ENCODE measurements at regions not wholly inside any gene's neighbourhood (a gene's known extent, or its start where the extent isn't known, plus 50 kb on each side); places are given as distances from the start of the nearest gene placed in this dataset.

DNA sequence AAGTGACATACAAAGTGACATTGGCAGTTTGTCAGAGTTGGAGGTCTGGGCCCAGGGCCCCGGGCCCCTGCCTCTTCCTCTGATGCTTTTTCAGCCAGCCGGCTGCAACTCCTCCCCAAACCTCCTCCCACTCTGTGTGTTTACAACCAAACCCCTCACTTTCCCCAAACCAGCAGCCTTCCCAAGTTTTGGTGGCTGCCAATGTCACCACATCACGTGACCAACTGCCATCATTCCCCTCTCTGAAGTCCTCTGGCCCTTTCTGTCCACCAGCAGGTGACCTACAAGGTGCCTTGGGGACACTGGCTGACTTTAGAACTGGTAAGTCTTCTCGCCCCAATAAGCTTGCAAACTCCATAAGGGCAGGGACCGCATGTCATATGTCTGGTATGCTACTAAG, 357.7 kb downstream of the BCOR start:
- Histone ChIP-seq H3K27me3 (ENCODE audit: insufficient read depth, low read length) (no peaks in the 10 kb centered on the region), H3K27ac (ENCODE audit: low read depth, low read length, poor library complexity, severe bottlenecking) (no peak overlapping the region), H3K9ac (ENCODE audit: low read length) (no peak overlapping the region), H3F3A (ENCODE audit: insufficient read depth, low read length) (no peaks in the 10 kb centered on the region), H3K9me2 (ENCODE audit: low read depth, low read length) (no peaks in the 10 kb centered on the region), H2AFZ (ENCODE audit: low read length) (no peak overlapping the region), H3K4me3 (ENCODE audit: low read depth, low read length, poor library complexity, severe bottlenecking) (no peak overlapping the region), H3K9me3 (ENCODE audit: low read length) (no peaks in the 10 kb centered on the region), H4K20me1 (ENCODE audit: insufficient read depth, low read length) (no peaks in the 10 kb centered on the region), H3K36me3 (ENCODE audit: insufficient read depth, low read length) (no peaks in the 10 kb centered on the region), H3K4me2 (ENCODE audit: low read length) (no peak overlapping the region), H3K4me1 (ENCODE audit: insufficient read depth, low read length, severe bottlenecking) (peaks cover 20% of the 10 kb centered on the region), H3K79me2 (ENCODE audit: insufficient read depth, low read length) (no peaks in the 10 kb centered on the region)
- TF ChIP-seq, protein P1, sequence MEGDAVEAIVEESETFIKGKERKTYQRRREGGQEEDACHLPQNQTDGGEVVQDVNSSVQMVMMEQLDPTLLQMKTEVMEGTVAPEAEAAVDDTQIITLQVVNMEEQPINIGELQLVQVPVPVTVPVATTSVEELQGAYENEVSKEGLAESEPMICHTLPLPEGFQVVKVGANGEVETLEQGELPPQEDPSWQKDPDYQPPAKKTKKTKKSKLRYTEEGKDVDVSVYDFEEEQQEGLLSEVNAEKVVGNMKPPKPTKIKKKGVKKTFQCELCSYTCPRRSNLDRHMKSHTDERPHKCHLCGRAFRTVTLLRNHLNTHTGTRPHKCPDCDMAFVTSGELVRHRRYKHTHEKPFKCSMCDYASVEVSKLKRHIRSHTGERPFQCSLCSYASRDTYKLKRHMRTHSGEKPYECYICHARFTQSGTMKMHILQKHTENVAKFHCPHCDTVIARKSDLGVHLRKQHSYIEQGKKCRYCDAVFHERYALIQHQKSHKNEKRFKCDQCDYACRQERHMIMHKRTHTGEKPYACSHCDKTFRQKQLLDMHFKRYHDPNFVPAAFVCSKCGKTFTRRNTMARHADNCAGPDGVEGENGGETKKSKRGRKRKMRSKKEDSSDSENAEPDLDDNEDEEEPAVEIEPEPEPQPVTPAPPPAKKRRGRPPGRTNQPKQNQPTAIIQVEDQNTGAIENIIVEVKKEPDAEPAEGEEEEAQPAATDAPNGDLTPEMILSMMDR (IDR thresholded peaks at IDR 0.05; ENCODE audit: low read length) = no peak
- TF ChIP-seq EZH2 (IDR thresholded peaks at IDR 0.05; ENCODE audit: borderline replicate concordance, low read length) = no peak

DNA sequence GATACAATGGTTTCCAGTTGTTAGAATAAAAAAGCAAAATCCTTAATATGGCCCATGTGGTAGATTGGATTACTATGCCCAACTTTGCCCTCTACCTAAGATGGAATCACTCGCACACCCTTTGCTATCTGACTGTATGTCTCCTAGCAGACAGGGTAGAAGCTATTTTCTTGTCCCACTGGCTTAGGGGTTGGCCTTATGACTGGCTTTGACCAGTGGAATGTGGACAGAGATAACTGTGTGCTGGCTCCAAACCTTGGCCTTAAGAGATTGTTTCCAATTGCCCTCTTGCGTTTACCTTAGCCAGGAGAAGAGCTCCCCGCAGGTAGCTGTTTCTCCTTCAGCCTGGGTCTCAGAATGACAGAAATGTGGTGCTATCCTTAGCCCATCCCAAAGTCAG, 355.9 kb downstream of the BCOR start:
- Histone ChIP-seq H4K20me1 (ENCODE audit: insufficient read depth, low read length) (no peaks in the 10 kb centered on the region), H3K9ac (ENCODE audit: low read length) (no peak overlapping the region), H3K4me2 (ENCODE audit: low read length) (no peak overlapping the region), H3K9me3 (ENCODE audit: low read length) (no peaks in the 10 kb centered on the region), H2AFZ (ENCODE audit: low read length) (no peak overlapping the region), H3K4me1 (ENCODE audit: insufficient read depth, low read length, severe bottlenecking) (peaks cover 8% of the 10 kb centered on the region), H3K27me3 (ENCODE audit: insufficient read depth, low read length) (no peaks in the 10 kb centered on the region), H3K79me2 (ENCODE audit: insufficient read depth, low read length) (no peaks in the 10 kb centered on the region), H3K9me2 (ENCODE audit: low read depth, low read length) (no peaks in the 10 kb centered on the region), H3K27ac (ENCODE audit: low read depth, low read length, poor library complexity, severe bottlenecking) (no peak overlapping the region), H3K36me3 (ENCODE audit: insufficient read depth, low read length) (no peaks in the 10 kb centered on the region), H3K4me3 (ENCODE audit: low read depth, low read length, poor library complexity, severe bottlenecking) (no peak overlapping the region), H3F3A (ENCODE audit: insufficient read depth, low read length) (no peaks in the 10 kb centered on the region)
- TF ChIP-seq, protein P1 (IDR thresholded peaks at IDR 0.05; ENCODE audit: low read length) = no peak
- no peak for TF ChIP-seq EZH2 (IDR thresholded peaks at IDR 0.05; ENCODE audit: borderline replicate concordance, low read length)

DNA sequence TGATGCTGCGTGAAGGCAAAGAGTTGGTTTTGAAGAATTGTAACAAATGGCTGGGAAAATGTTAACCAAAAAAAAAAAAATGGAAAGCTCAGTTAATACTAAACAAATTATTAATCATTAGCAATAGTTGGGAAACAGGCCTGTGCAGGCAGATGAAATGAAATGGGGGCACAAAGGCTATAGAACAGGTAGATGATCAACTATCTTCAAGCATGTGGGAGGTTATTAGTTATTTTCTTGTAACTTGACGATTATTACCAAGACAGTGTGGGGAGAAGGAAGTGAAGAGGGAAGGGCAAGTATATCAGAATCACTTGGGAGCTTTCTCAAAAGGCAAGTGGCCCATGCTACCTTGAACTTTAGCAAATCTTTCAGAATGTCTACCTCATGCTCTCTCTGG, 351.9 kb downstream of the BCOR start:
- TF ChIP-seq, protein P1 (IDR thresholded peaks at IDR 0.05; ENCODE audit: low read length) = no peak
- no peak for TF ChIP-seq EZH2 (IDR thresholded peaks at IDR 0.05; ENCODE audit: borderline replicate concordance, low read length)
- no peak overlapping the region for H3K27ac ChIP-seq (ENCODE audit: low read depth, low read length, poor library complexity, severe bottlenecking)

More for the DNA sequence above, 351.9 kb downstream of the BCOR start:
- H3K4me3 ChIP-seq (ENCODE audit: low read depth, low read length, poor library complexity, severe bottlenecking) = no peak overlapping the region
- H2AFZ ChIP-seq (ENCODE audit: low read length) = no peak overlapping the region
- no peaks in the 10 kb centered on the region for H3K27me3 ChIP-seq (ENCODE audit: insufficient read depth, low read length)
- H4K20me1 ChIP-seq (ENCODE audit: insufficient read depth, low read length) = no peaks in the 10 kb centered on the region
- H3K9me2 ChIP-seq (ENCODE audit: low read depth, low read length) = no peaks in the 10 kb centered on the region
- H3K4me2 ChIP-seq (ENCODE audit: low read length) = no peak overlapping the region
- peaks cover 19% of the 10 kb centered on the region for H3K4me1 ChIP-seq (ENCODE audit: insufficient read depth, low read length, severe bottlenecking)
- H3K79me2 ChIP-seq (ENCODE audit: insufficient read depth, low read length) = no peaks in the 10 kb centered on the region
- H3K36me3 ChIP-seq (ENCODE audit: insufficient read depth, low read length) = no peaks in the 10 kb centered on the region
- H3K9ac ChIP-seq (ENCODE audit: low read length) = no peak overlapping the region
- H3F3A ChIP-seq (ENCODE audit: insufficient read depth, low read length) = no peaks in the 10 kb centered on the region
- H3K9me3 ChIP-seq (ENCODE audit: low read length) = no peaks in the 10 kb centered on the region
